Activated naive CD4-positive, alpha-beta T cell treated with anti-CD3 and anti-CD28 coated beads, Interleukin-2, amount 10 ng/mL, durations not matched to agents 7 days and 5 days (primary cell): ENCODE measurements at regions not wholly inside any gene's neighbourhood (a gene's known extent, or its start where the extent isn't known, plus 50 kb on each side); places are given as distances from the start of the nearest gene placed in this dataset.
"Not testable (repeated sequence)": the region's sequence is repeated elsewhere in the genome, so short reads cannot be mapped to it uniquely, and the experiment has no call there.

Source experiments
- CTCF ChIA-PET: fragments of 350-600 bp; sonication (Branson Sonifier 250); formaldehyde crosslinking; loops from one replicate; lab custom pipeline; 2021; ENCODE audit warnings: antibody characterized with exemption; lab: Charles Lee
- DNase-seq: peaks from one replicate; pipeline ENCODE4 v3.0.0-alpha.2; 2020
- H3K27ac Mint-ChIP-seq: one replicate; pipeline ENCODE4 v1.8.0; 2021; ENCODE audit warnings: mild to moderate bottlenecking, moderate library complexity, mixed read lengths
- H3K27me3 Mint-ChIP-seq: one replicate; pipeline ENCODE4 v1.8.0; 2021; ENCODE audit warnings: mild to moderate bottlenecking, mixed read lengths
- H3K36me3 Mint-ChIP-seq: one replicate; pipeline ENCODE4 v1.8.0; 2021; ENCODE audit warnings: mixed read lengths
- H3K4me1 Mint-ChIP-seq: one replicate; pipeline ENCODE4 v1.8.0; 2021; ENCODE audit warnings: mixed read lengths
- H3K4me3 Mint-ChIP-seq: one replicate; pipeline ENCODE4 v1.8.0; 2021; ENCODE audit warnings: mild to moderate bottlenecking, moderate library complexity, mixed read lengths
- H3K9me3 Mint-ChIP-seq: one replicate; pipeline ENCODE4 v1.8.0; 2021; ENCODE audit warnings: mixed read lengths

DNA sequence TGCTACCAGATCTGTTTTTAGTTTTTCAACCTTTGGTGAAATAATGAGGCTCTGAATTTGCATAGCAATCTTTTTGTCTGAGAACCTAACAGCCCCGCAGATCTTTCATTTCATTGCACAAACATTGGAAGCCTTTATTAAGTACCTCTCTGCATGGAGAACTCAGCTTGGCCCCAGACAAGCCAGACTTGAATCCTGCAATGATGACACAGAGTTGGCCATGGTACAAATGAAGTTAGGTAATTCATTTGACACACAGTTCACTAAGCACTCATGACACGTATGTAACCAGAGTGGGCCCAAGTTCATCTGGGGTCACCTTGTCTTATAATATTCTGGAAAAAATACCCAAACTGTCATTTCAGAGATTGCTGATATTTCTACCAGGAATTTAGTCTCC, 439.1 kb upstream of the ID2 start:
- CTCF ChIA-PET, result no interaction called here
- H3K36me3 Mint-ChIP-seq, result peaks cover 3% of the 10 kb centered on the region

DNA sequence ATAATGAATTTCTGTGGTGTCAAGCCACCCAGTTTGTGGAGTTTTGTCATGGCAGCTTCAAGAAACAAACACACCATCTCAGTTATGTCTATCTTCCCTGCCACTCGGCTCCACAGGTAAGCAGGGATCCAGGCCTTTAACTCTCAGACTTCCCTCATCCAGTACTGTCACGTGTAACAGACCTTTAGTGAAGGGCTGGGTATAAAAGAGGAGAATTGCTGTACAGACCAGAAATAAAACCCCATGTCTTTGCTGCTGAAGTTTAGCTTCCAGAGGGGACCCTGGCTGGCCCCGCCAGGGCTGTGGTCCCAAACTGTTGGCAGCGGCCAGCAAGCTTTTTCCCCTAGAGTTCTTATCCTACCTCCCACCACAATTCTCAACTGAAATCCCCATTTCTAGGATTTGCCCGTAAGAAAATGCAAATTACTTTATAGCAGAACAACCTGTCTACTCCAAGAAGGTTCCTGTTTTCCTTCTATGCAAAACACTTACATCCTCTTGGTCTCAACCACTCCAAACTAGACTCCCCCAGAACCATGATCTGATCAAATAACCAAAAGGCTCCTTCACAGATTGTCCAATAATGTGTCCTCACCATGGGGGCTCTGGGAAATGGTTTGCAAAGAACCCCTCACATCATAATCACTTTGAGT, 438.0 kb upstream of the ID2 start:
- Mint-ChIP-seq H3K4me1 (peaks cover 15% of the 10 kb centered on the region), H3K9me3 (peaks cover 22% of the 10 kb centered on the region), H3K4me3 (no peak overlapping the region), H3K36me3 (peaks cover 3% of the 10 kb centered on the region), H3K27ac (no peak overlapping the region), H3K27me3 (peaks cover 23% of the 10 kb centered on the region)
- no peak for DNase-seq
- CTCF ChIA-PET, result no interaction called here

More for the DNA sequence above, 439.1 kb upstream of the ID2 start:
- Mint-ChIP-seq H3K4me1 (peaks cover 18% of the 10 kb centered on the region), H3K9me3 (peaks cover 22% of the 10 kb centered on the region), H3K27ac (no peak overlapping the region), H3K27me3 (peaks cover 17% of the 10 kb centered on the region), H3K4me3 (no peak overlapping the region)
- DNase-seq, result no peak

DNA sequence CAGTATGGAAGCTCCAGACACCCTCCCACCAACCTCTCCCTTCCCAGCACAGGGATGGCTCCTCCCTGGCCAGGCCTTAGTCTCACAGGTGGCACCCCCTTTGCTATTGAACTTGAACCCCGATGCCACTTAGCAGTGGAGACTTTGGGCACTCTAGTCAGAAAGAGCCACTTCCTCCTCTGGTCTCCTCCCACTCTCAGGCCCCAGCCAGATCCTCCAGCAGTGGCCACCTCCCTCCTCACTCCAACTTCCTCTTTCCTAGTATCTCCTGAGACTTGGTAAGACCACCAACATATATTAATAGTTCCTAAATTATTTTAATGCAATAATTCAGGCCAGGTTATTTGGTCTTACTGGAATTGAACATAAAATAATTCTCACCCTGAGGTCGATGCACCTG, 437.2 kb upstream of the ID2 start:
- peak overlapping the region; percentile 2 for H3K27ac Mint-ChIP-seq
- H3K4me1 Mint-ChIP-seq, result peaks cover 7% of the 10 kb centered on the region
- DNase-seq, result no peak
- H3K4me3 Mint-ChIP-seq, result no peak overlapping the region
- peaks cover 22% of the 10 kb centered on the region for H3K9me3 Mint-ChIP-seq
- peaks cover 3% of the 10 kb centered on the region for H3K36me3 Mint-ChIP-seq
- CTCF ChIA-PET, result no interaction called here
- peaks cover 27% of the 10 kb centered on the region for H3K27me3 Mint-ChIP-seq

DNA sequence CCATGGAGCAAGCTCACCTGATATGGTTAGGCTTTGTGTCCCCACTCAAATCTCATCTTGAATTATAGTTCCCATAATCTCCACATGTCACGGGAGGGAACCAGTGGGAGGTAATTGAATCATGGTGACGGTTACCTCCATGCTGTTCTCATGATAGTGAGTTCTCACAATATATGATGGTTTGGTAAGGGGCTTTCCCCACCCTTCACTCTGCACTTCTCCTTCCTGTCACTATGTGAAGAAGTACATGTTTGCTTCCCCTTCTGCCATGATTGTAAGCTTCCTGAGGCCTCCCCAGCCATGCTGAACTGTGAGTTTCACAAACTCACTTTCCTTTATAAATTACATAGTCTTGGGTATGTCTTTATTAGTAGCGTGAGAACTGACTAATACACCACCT, 435.7 kb upstream of the ID2 start:
- Mint-ChIP-seq H3K4me1 (no peaks in the 10 kb centered on the region), H3K36me3 (peaks cover 3% of the 10 kb centered on the region), H3K27me3 (peaks cover 27% of the 10 kb centered on the region), H3K9me3 (peaks cover 24% of the 10 kb centered on the region), H3K27ac (no peak overlapping the region), H3K4me3 (no peak overlapping the region)
- CTCF ChIA-PET, result no interaction called here
- no peak for DNase-seq

DNA sequence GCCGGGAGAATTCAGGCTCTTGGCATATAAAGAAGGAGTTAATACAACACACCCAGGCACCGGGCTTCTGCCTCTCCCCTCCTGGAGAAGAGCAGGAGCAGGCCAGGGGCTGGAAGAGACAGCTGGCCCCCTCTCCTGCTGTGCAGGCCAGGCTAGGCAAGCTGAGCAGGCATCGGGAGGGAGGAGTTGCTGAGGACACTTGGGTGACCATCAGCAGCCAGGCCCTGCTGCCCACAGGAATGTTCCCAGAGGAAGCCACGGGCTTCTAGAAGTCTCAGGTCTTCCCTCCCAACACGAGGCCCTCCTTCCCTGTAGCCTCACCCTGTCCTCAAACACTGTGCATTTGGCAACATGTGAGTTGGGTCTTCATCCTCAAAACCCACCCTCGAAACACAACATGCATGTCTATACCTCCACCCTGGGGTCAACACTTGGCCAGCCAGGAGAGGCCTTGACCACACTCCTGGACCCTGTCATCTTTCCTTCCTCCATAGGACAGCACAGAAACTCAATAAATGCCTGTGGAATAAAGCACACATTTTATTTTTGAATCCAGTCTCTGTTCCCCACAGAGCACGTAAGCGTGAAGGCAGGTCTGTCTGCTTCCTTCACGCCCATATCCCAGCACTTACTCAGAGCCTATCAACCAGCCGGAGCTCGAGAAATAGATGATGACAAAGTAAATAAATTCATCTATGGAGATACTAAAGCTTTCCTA, 433.8 kb upstream of the ID2 start:
- no peaks in the 10 kb centered on the region for H3K4me1 Mint-ChIP-seq
- peaks cover 24% of the 10 kb centered on the region for H3K9me3 Mint-ChIP-seq
- DNase-seq, result no peak
- H3K27me3 Mint-ChIP-seq, result peaks cover 33% of the 10 kb centered on the region
- peaks cover 3% of the 10 kb centered on the region for H3K36me3 Mint-ChIP-seq
- H3K27ac Mint-ChIP-seq, result no peak overlapping the region
- no peak overlapping the region for H3K4me3 Mint-ChIP-seq
- CTCF ChIA-PET, result interaction anchor here (0.7 kb wide), 1 partner anchor 146 kb away, joined by 5 read pairs; no protein-coding TSS in a partner anchor

DNA sequence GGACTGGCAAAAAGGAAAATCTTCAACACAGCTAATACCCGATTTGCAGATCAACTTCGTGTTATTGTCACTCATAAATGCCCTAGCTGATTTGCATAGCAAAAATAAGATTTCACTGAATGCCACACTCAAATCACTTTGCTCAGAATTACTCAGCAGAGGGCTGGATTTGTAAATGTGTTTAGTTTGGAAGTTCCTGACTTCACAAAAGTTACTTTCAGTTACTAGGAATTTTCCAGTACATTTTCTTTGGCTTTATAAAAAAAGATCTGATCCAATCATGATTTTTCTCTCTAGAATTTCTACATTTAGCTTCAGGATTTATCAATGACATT, 433.3 kb upstream of the ID2 start:
- CTCF ChIA-PET, result interaction anchor here (0.7 kb wide), 1 partner anchor 146 kb away, joined by 5 read pairs; no protein-coding TSS in a partner anchor
- H3K27ac Mint-ChIP-seq, result no peak overlapping the region
- H3K4me1 Mint-ChIP-seq, result no peaks in the 10 kb centered on the region
- no peak for DNase-seq
- peaks cover 39% of the 10 kb centered on the region for H3K27me3 Mint-ChIP-seq
- H3K9me3 Mint-ChIP-seq, result peaks cover 25% of the 10 kb centered on the region
- H3K4me3 Mint-ChIP-seq, result no peak overlapping the region
- peaks cover 3% of the 10 kb centered on the region for H3K36me3 Mint-ChIP-seq

DNA sequence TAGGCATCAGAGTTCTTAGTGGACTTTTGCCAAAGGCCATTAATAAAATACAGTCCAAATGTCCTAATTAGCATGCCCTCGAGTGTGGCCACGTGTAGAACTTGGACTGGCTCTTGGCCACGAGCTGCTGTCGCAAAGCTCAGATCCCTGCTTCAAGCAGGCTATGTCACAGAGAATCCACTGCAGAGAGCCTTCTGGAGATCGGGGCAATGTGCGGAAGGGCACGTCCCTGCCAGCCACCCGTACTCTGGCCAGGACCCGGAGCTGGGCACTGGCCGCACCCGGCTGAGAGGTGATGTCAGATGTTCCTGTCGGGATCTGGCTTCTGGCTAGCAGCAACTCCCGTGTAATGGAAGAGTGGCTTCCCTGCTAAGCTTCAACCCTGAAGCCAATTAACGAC, 432.7 kb upstream of the ID2 start:
- Mint-ChIP-seq H3K36me3 (peaks cover 3% of the 10 kb centered on the region), H3K9me3 (peaks cover 25% of the 10 kb centered on the region), H3K27ac (no peak overlapping the region), H3K4me1 (peaks cover under 1% of the 10 kb centered on the region), H3K27me3 (peaks cover 42% of the 10 kb centered on the region), H3K4me3 (no peak overlapping the region)
- no peak for DNase-seq
- CTCF ChIA-PET, result no interaction called here

DNA sequence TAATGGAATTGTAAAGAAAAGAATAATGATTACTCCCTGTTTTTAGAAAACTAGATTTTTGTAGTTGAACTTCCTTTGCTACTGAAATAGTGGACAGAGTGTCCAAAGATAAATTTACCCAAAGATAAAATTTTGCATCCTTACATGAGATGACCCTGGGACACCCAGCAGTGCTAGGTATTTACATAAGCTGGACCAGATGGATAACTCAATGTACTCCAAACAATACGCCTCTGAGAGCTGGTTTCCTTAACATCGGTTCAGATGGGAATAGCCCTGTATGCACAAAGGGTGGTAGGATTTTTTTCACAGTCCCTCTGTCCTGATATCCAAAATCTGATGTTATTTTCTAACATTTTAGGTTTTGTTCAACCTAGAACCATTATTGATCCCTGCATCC, 432.1 kb upstream of the ID2 start:
- H3K27ac Mint-ChIP-seq, result no peak overlapping the region
- peaks cover 3% of the 10 kb centered on the region for H3K36me3 Mint-ChIP-seq
- H3K4me1 Mint-ChIP-seq, result peaks cover 2% of the 10 kb centered on the region
- CTCF ChIA-PET, result no interaction called here
- H3K27me3 Mint-ChIP-seq, result peaks cover 44% of the 10 kb centered on the region
- DNase-seq, result no peak
- peaks cover 25% of the 10 kb centered on the region for H3K9me3 Mint-ChIP-seq
- H3K4me3 Mint-ChIP-seq, result no peak overlapping the region

DNA sequence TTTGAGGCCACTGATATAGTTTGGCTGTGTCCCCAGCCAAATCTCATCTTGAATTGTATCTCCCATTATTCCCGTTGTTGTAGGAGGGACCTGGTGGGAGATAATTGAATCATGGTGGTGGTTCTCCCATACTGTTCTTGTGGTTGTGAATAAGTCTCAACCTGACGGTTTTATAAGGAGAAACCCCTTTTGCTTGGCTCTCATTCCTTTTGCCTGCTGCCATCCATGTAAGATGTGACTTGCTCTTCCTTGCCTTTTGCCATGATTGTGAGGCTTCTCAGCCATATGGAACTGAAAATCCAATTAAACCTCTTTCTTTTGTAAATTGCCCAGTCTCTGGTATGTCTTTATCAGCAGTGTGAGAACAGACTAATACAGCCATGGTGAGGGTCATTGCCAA, 431.6 kb upstream of the ID2 start:
- DNase-seq, H3K36me3 Mint-ChIP-seq, H3K27ac Mint-ChIP-seq, H3K4me3 Mint-ChIP-seq, H3K4me1 Mint-ChIP-seq, CTCF ChIA-PET: not testable (repeated sequence)
- Mint-ChIP-seq H3K9me3 (peaks cover 25% of the 10 kb centered on the region), H3K27me3 (peaks cover 46% of the 10 kb centered on the region)

DNA sequence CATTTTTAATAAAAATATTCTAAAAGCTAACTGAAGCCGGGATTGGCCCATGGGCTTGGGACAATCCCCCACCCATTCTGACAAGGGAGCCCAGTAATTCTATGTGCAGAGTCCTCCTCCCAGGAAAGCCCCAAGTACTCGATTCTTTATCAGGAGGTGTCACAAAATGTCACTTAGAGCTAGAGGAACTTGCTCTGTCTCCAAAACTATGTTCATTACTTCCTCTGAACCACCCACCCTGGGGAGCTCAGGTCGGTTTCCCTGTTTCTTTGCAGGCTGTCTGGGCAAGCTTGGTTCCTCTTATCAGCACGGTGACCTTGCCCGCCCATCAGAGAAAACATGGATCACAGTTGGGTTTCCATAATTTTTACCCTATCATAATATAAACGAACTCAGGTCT, 430.6 kb upstream of the ID2 start:
- Mint-ChIP-seq H3K36me3 (no peaks in the 10 kb centered on the region), H3K9me3 (peaks cover 17% of the 10 kb centered on the region), H3K4me3 (no peak overlapping the region), H3K27me3 (peaks cover 42% of the 10 kb centered on the region), H3K4me1 (peaks cover 2% of the 10 kb centered on the region), H3K27ac (no peak overlapping the region)
- no peak for DNase-seq
- CTCF ChIA-PET, result no interaction called here

DNA sequence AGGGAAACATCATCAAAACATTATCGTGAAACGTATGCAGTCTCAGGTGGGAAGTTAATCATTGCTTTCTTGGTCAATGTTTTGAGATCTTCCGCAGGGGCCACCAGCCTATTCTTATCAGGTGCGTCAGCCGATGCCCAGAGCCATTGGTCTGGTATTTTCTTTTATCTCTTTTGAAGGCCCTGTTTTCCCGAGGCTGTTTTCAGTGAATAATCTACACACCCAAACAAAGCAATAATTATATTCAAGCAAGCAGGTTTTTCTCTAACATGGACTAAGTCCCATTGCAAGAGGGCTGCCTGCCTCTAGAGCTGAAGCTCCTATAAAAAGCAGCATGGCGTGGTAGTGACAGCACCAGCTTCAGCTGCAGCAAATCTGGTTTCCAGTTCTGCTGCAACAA, 430.0 kb upstream of the ID2 start:
- peaks cover 12% of the 10 kb centered on the region for H3K9me3 Mint-ChIP-seq
- CTCF ChIA-PET, result no interaction called here

DNA sequence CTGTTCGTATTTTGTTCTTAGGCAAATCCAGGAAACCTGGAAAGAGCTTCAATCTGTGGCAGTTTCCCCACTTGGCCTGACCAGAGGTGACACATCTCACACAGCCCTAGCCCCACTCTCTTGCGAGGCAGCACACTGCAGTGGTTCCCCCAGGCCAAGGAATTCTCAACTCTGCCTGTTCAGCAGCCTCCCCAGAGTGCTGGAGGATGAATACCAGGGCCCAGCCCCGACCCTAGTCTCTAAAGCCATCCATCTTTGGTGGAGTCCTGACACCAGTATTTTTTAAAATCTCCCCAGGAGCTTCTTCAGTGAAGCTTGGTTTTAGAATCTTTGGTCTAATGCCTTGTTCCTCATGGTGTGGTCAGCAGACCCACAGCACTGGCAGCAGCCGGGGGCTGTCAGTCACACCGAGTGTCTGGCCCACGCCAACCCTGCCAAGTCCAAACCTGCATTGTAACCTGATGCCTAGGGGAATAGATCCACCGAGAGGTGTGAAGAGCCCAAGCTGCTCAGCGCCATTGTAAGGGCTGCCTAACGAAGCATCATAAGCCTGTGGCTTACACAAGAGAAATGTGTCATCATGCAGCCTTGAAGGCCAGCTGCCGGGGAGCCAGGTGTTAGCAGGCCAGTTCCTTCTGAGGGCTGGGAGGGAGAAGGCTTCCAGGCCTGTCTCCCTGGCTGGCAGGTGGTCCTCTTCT, 428.7 kb upstream of the ID2 start:
- Mint-ChIP-seq H3K27me3 (peaks cover 41% of the 10 kb centered on the region), H3K9me3 (peaks cover 3% of the 10 kb centered on the region), H3K4me3 (no peak overlapping the region), H3K27ac (no peak overlapping the region), H3K4me1 (peaks cover 2% of the 10 kb centered on the region), H3K36me3 (no peaks in the 10 kb centered on the region)
- CTCF ChIA-PET, result interaction anchor here (0.6 kb wide), 2 partner anchors 22 to 128 kb away, joined by 3 read pairs; no protein-coding TSS in a partner anchor
- no peak for DNase-seq

More for the DNA sequence above, 430.0 kb upstream of the ID2 start:
- H3K36me3 Mint-ChIP-seq, result no peaks in the 10 kb centered on the region
- no peak for DNase-seq
- peaks cover 2% of the 10 kb centered on the region for H3K4me1 Mint-ChIP-seq
- H3K27ac Mint-ChIP-seq, result no peak overlapping the region
- no peak overlapping the region for H3K4me3 Mint-ChIP-seq
- peaks cover 42% of the 10 kb centered on the region for H3K27me3 Mint-ChIP-seq

DNA sequence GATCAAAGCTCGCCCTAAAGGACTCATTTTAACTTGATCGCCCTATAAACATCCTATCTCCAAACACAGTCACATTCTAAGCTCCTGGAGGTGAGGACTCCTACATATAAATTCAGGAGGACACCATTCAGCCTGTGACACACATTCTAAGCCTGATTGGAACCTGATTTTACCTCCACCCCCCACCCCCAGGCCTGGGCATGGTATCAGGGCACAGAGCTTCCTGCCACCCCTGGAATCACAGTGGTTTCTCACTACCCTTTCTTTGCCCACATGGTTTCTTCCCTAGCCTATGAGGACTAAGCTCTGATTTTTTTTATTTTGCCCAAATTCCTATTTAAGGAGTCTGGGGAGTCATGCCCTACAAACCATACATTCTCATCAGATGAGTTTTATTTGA, 428.1 kb upstream of the ID2 start:
- CTCF ChIA-PET, result interaction anchor here (0.6 kb wide), 1 partner anchor 128 kb away, joined by 3 read pairs; no protein-coding TSS in a partner anchor
- H3K36me3 Mint-ChIP-seq, result no peaks in the 10 kb centered on the region
- no peak overlapping the region for H3K4me3 Mint-ChIP-seq
- H3K27me3 Mint-ChIP-seq, result peaks cover 38% of the 10 kb centered on the region
- H3K27ac Mint-ChIP-seq, result no peak overlapping the region
- DNase-seq, result no peak
- H3K4me1 Mint-ChIP-seq, result peaks cover 2% of the 10 kb centered on the region
- peaks cover 3% of the 10 kb centered on the region for H3K9me3 Mint-ChIP-seq

DNA sequence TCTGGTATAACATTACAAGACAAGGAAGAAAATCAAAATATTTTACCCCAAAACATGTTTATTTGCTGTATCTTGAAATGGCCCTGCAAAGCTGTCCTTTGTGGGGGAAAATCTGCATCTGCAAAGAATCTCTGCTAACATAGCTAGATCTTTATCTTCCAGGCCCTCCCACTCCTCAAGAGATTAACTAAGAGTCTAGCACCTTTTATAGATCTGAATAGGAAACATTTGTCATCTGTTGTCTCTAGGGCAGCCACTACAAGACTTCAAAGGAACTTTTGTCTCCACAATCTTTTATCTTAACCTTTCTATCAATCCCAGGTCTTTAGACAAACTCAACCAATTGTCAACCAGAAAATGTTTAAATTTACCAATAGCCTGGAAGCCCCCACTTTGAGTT, 427.6 kb upstream of the ID2 start:
- CTCF ChIA-PET, H3K9me3 Mint-ChIP-seq, H3K4me1 Mint-ChIP-seq, DNase-seq, H3K4me3 Mint-ChIP-seq, H3K27ac Mint-ChIP-seq, H3K36me3 Mint-ChIP-seq: not testable (repeated sequence)
- H3K27me3 Mint-ChIP-seq, result peaks cover 34% of the 10 kb centered on the region
